ENCODE measurements at regions not wholly inside any gene's neighbourhood (a gene's known extent, or its start where the extent isn't known, plus 50 kb on each side); places are given as distances from the start of the nearest gene placed in this dataset.
A peak's percentile ranks its signal among the peaks of the same experiment; 100 is the strongest.

GRCh38 chr14:97298736-97299135, 501.6 kb downstream of the VRK1 start:
- peaks cover 0 to 12% (median 0%) of the 10 kb centered on the region in 4 donors for H3K27me3 ChIP-seq
- no peak overlapping the region for H3K27ac ChIP-seq (replicated peaks in 1 of 4)
- DNase-seq (ENCODE audit: extremely low spot score): no peak
- no peaks in the 10 kb centered on the region for H3K9me3 ChIP-seq
- no peak overlapping the region for H3K4me3 ChIP-seq
- peaks cover 0 to 7% (median 4%) of the 10 kb centered on the region in 4 donors for H3K4me1 ChIP-seq
- WGBS: 76% methylated on average over 14 of the region's 14 CpGs
- H3K36me3 ChIP-seq: no peaks in the 10 kb centered on the region
- intact Hi-C loops (cut with DNase I): no loop called here
- TF ChIP-seq POLR2A (IDR thresholded peaks at IDR 0.05; ENCODE audit: low read depth): no peak
- no peak for TF ChIP-seq POLR2AphosphoS5 (IDR thresholded peaks at IDR 0.05)
- no peak for TF ChIP-seq CTCF (IDR thresholded peaks at IDR 0.05)
- no peak for TF ChIP-seq EP300 (IDR thresholded peaks at IDR 0.05)

- no peak overlapping the region for H3K4me3 ChIP-seq
- intact Hi-C loops (cut with DNase I): no loop called here
- no peak for DNase-seq (ENCODE audit: extremely low spot score)
- 72% methylated on average over 3 of the region's 3 CpGs for WGBS
- H3K9me3 ChIP-seq: no peaks in the 10 kb centered on the region
- peaks cover 0 to 12% (median 0%) of the 10 kb centered on the region in 4 donors for H3K27me3 ChIP-seq
- TF ChIP-seq POLR2A (IDR thresholded peaks at IDR 0.05; ENCODE audit: low read depth) (no peak), EP300 (IDR thresholded peaks at IDR 0.05) (no peak), CTCF (IDR thresholded peaks at IDR 0.05) (no peak), POLR2AphosphoS5 (IDR thresholded peaks at IDR 0.05) (no peak)
- H3K36me3 ChIP-seq: no peaks in the 10 kb centered on the region
- no peak overlapping the region for H3K27ac ChIP-seq (replicated peaks in 1 of 4)
- no peaks in the 10 kb centered on the region for H3K4me1 ChIP-seq
These were observed 502.5 kb downstream of the VRK1 start for GRCh38 chr14:97299661-97300060.

- Histone ChIP-seq H3K9me3 (no peaks in the 10 kb centered on the region), H3K27ac (replicated peaks in 1 of 4) (no peak overlapping the region), H3K27me3 (peaks cover 0 to 12% (median 0%) of the 10 kb centered on the region in 4 donors), H3K36me3 (no peaks in the 10 kb centered on the region), H3K4me1 (peaks cover 0 to 10% (median 2%) of the 10 kb centered on the region in 4 donors), H3K4me3 (no peak overlapping the region)
- TF ChIP-seq CTCF (IDR thresholded peaks at IDR 0.05) (no peak), EP300 (IDR thresholded peaks at IDR 0.05) (no peak), POLR2AphosphoS5 (IDR thresholded peaks at IDR 0.05) (no peak), POLR2A (IDR thresholded peaks at IDR 0.05; ENCODE audit: low read depth) (no peak)
- WGBS: 41% methylated on average over 4 of the region's 4 CpGs
- no peak for DNase-seq (ENCODE audit: extremely low spot score)
- intact Hi-C loops (cut with DNase I): no loop called here
These were observed 504.9 kb downstream of the VRK1 start for GRCh38 chr14:97301931-97302559.

GRCh38 chr14:97306133-97306759, 509.1 kb downstream of the VRK1 start:
- H3K4me3 ChIP-seq: no peak overlapping the region
- H3K27ac ChIP-seq (replicated peaks in 1 of 4): no peak overlapping the region
- H3K9me3 ChIP-seq: no peaks in the 10 kb centered on the region
- peak; percentile 37 for DNase-seq (ENCODE audit: extremely low spot score)
- H3K4me1 ChIP-seq: peaks cover 0 to 17% (median 4%) of the 10 kb centered on the region in 4 donors
- intact Hi-C loops (cut with DNase I): no loop called here
- no peaks in the 10 kb centered on the region for H3K27me3 ChIP-seq
- no peaks in the 10 kb centered on the region for H3K36me3 ChIP-seq
- TF ChIP-seq POLR2AphosphoS5 (IDR thresholded peaks at IDR 0.05) (no peak), EP300 (IDR thresholded peaks at IDR 0.05) (no peak), POLR2A (IDR thresholded peaks at IDR 0.05; ENCODE audit: low read depth) (no peak), CTCF (IDR thresholded peaks at IDR 0.05) (no peak)
- WGBS: 36% methylated on average over 3 of the region's 3 CpGs
